ENCODE measurements at regions not wholly inside any gene's neighbourhood (a gene's known extent, or its start where the extent isn't known, plus 50 kb on each side); places are given as distances from the start of the nearest gene placed in this dataset.
"Not testable (repeated sequence)": the region's sequence is repeated elsewhere in the genome, so short reads cannot be mapped to it uniquely, and the experiment has no call there.

DNA sequence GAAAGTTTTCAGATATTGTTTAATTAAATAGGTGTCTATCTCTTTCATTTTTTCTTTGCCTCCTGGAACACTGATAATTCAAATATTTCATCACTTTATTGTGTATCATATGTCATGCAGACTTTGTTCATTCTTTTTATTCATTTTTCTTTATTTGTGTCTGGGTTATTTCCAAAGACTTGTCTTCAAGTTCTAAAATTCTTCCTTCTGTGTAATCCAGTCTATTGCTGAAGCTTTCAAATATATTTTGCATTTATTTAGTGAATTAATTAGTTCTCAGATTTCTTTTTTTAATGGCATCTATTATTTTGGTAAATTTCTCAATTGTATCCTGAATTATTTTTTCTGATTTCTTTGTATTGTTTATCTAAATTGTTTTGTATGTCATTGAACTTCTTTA lies 70.1 kb downstream of the ZNF330 start:
- ChIA-PET CTCF (no interaction called here), POLR2A (no interaction called here)

DNA sequence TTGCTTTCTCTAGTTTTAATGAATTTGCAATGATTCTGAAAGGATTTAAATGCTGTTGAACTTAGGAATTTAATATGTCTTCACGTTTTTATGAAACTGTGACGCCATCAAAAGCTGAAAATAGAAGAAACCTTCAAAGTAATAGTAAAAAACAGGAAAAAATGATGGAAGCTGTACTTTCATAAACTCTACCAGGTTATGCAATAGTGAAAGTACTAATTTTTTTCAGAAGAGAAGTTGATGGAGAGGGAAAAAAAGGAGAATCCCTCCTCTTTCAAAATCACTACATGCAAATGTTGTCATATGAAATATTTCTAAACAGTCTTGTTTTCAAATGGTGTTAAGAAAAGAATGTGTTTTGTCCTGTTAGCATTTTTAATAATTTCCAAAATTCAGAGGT lies 73.6 kb downstream of the ZNF330 start:
- CTCF ChIA-PET, result no interaction called here
- POLR2A ChIA-PET, result no interaction called here

DNA sequence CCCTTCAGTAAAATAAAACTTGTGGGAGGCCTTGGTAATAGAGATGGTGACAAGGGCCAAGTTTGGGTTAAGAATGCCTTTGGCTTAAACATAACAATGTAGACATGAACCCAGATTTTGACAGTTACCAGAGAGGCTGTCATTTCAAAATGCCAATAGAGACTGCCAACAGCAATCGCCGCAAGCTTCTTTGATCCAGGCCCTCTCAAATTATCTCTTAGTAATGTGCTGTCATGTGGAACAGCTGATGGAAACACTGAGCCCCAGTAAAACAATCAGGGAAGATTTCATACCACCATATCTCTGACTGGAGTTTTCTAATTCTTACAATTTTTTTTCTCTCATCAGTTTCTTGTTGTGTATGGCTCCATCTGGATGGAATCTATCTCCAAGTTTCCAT lies 80.5 kb downstream of the ZNF330 start:
- ChIA-PET CTCF (no interaction called here), POLR2A (no interaction called here)

DNA sequence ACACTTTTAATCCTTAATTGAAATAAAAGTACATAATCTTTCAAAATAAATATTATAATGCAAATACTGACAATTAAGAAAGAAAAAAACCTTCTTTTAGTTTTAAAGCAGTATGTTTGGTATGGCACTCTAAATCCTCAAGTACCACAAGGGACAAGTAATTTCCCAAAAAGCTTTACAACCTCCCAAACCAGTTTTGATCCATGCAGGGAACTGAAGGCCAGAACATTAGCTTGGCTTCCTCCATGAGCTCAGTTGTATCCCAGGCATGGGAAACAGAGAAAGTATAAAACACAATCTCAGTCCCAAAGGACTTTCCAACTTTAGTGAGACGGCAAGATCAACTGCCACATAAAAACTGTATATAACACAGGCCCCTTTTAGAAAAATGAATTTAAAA lies 82.2 kb downstream of the ZNF330 start:
- ChIA-PET CTCF (no interaction called here), POLR2A (interaction anchor here (0.6 kb wide), 1 partner anchor 1055 kb away, joined by 7 read pairs; no protein-coding TSS in a partner anchor)

DNA sequence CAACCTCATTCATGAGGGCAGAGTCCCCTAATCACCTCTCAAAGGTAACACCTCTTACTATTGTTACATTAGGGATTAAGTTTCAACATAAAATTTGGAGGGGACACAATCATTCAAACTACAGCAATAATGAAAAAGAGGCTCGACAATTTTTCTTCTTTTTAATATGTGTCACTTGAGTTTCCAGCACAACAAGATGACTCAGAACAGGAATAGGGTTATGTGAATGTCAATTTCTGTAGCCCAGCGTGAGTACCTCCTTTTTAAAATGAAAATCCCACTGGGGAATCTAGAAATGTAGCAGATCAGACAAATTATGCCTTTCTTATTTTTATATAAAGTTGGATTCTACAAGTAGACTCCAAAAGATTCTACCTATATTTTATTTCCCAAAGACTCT lies 83.7 kb downstream of the ZNF330 start:
- ChIA-PET POLR2A (no interaction called here), CTCF (no interaction called here)

DNA sequence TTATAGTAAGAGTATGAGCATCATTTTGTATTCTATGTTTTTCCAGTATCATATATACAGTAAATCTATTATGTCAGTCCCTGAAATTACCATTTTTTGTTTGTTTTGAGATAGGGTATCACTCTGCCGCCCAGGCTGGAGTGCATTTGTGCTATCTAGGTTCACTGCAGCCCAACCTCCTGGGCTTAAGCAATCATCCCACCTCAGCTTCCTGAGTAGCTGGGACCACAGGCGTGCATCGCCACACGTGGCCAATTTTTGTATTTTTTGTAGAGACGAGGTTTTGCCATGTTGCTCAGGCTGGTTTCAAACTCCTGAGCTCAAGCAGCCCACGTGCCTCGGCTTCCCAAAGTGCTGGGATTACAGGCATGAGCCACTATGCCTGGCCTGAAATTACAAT lies 85.6 kb downstream of the ZNF330 start:
- CTCF ChIA-PET, result no interaction called here
- POLR2A ChIA-PET, result no interaction called here

DNA sequence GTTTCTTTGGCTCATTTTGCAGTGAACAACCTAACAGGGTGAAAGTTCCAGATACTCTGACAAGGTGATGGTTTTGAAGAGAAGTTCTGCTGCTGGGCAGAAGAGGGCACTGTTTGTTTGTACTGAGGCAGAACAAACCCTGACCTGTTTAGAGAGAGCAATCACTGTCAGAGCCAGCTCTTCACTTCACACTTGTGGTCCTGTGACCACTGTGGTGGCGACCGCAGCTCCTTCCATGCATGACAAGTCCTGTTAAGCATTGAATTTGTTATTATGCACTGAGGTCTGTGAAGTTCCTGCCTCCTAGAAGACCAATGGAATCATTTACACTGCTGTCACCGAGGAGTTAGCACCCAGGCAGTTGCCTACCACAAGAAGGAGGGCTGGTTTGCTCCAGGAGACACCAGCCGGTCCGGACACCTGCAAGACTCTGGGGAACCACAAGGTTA lies 86.6 kb downstream of the ZNF330 start:
- ChIA-PET POLR2A (no interaction called here), CTCF (interaction anchor here (0.7 kb wide), 1 partner anchor 840 kb away, joined by 3 read pairs; no protein-coding TSS in a partner anchor)

DNA sequence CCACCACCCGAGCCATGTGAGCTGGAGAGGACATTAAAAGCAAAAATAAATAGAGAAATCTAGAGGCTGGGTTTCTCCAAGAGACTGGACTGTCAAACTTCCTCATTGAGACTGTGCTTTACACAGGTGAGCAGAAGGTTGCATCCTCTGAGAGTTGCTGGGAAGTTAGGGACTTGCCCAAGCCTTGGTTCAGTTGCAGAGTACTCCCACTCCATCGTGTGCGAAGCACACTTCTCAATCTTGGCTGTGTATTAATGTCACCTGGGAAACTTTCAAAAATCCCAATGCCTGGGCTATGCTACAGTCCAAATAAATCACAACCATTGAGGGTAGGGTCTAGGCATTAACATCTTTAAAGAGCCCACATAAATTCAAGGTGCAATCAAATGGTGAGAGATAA lies 89.2 kb downstream of the ZNF330 start:
- ChIA-PET POLR2A (no interaction called here), CTCF (no interaction called here)

DNA sequence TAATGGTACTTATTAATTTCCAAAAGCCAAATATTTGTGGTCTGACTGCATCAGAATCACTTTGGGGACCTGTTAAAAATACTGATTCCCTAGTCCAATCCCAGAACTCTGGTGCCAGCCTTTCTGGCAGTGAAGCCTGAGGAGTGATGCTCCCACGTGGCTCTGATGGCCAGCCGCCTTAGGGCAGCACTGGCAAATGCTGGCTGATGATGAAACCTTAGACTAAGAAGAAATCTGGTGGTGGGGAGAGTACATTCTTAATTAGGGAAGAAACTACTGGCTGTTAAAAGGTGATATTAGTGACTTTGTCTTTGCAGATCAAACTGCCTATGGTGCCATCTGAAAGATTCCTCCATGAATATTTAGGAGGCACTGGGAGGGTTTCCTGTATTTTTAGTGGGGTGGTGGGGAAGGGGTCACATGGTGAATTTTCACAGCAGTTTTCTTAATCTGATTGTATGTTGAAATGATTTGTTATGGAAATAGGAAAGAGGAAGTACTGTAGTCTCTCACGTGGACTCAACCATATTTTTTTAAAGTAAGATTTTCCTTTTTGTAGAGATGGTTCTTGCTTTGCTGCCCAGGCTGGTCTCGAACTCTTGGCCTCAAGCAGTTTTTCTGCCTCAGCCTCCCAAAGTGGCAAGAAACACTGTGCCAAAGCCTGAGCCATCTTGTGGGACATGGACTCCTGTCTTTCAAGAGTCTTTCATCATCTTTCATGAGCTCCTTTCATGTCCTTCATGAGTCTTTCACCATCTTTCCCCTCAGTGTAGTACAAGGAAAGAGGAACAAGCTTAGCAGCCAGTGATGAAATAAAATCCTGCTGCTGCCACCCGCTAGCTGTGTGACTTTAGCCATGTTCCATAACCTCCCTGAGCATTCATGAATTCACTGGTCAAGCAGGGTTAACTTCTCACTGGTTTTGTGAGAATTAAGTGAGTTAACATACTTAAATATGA lies 90.8 kb downstream of the ZNF330 start:
- ChIA-PET CTCF (no interaction called here), POLR2A (no interaction called here)

DNA sequence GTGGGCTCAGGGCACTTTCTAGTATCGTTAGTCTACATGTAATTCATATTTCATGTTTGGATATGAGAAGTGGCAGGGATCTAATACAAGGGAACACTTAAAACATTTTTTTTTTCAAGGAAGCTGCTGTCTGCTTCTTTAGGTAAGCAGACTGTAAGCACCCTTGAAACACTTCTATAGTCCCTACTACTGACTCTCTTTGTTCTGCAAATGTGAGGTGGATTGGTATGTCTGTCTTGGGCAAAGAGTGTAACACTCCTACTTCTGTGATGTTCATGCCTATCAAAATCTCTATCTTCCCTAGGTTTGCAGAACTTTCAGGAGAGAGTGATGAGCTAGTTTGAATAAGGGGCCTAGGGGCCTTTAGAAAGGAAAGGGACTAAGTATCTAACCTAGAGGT lies 93.9 kb downstream of the ZNF330 start:
- CTCF ChIA-PET, result no interaction called here
- POLR2A ChIA-PET, result no interaction called here

DNA sequence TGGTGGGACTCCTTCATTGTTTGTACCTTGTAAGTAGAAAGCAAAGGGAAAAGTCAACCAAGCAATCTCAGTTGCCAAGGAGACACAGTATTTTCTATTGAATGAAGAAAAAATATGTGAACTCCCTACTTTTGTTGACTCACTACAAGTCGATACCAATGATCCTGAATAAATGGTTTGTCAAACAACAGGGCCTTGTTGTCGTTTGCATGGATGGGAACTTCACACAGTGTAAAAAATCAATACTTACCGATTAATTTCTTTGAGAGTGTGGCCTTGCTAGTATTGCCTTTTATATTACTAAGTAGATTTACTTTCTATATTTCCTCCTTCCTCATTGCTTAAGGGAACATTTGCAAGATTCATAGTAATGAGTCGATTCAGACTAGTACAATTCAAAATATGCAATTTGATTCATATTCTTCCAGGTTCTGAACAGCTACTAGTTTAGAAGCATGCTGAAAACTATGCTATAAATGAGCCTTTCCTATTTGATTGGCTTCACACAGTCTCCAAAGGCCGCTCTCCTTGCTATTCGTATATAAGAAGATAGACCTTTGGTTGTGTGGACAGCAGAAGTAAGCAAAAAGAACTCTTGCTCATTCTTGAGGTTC lies 108.0 kb downstream of the ZNF330 start:
- ChIA-PET POLR2A (no interaction called here), CTCF (no interaction called here)

DNA sequence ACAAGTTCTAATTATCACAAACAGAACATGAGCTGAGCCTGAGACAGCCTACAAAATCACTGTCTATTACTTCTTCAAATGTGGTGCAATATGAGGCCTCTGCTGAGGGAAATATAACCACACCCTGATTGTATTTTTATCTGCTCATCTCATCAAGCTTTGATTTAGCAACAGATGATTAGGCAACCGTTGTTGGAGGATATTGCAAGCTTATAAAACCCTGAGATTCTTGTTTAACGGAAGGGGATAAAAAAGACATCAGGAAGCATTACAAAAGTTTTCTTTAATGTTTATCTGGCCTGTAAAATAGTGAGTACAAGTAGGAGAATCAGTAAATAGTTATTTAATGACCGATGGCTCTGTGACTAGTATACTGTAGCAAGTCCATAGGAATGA lies 108.5 kb downstream of the ZNF330 start:
- ChIA-PET POLR2A (no interaction called here), CTCF (no interaction called here)

DNA sequence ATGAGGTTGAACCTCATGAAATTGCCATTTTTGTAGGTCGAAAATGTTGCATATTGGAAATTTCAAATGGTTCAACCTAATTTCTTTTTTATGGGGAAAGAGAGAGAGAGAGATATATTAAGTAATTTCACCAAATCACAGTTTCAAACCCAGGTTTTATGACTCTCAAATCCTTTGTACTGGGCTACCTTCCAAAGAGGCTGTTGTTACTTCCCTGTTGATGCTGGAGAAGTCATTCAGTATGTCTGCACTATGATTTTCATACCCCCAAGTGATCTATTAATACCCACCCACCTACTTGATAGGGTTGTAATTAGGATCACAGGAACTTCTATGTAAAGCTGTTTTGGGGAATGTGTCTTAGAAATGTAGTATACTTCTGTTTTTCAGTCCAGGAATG lies 109.9 kb downstream of the ZNF330 start:
- POLR2A ChIA-PET, result no interaction called here
- CTCF ChIA-PET, result no interaction called here

DNA sequence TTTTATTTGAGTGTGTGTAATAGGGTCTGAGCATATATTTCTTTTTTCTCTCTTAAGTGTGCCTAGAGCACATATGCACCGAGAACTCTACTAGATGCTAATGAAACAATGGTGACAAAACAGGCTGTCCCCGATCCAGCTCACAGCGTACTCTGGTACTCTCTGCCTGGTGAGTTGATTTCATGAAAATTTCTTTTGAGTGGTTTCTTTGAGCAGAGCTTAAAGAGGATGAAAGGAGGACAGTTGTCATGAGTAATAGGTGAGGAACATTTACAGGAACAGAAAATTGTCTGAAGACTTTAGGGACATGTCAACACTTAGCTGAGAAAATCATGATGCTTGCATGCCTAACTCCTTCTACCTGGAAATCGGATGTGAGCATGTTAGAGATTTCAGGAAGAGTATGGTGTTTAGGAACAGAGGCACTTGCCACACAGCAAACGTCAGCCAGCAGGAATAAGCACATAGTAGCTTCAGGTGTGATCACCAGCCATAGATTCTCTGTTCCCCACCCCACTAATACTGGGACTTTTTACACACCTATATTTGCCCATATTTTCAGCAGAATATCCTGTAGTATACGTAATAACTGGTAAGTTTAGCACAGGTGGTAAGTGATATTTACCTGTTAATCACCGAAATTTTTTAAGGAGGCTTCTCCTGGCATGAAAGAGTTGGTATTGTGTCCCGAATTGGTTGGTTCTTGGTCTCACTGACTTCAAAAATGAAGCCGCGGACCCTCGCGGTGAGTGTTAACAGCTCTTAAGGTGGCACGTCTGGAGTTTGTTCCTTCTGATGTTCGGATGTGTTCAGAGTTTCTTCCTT lies 111.1 kb downstream of the ZNF330 start:
- CTCF ChIA-PET, result no interaction called here

DNA sequence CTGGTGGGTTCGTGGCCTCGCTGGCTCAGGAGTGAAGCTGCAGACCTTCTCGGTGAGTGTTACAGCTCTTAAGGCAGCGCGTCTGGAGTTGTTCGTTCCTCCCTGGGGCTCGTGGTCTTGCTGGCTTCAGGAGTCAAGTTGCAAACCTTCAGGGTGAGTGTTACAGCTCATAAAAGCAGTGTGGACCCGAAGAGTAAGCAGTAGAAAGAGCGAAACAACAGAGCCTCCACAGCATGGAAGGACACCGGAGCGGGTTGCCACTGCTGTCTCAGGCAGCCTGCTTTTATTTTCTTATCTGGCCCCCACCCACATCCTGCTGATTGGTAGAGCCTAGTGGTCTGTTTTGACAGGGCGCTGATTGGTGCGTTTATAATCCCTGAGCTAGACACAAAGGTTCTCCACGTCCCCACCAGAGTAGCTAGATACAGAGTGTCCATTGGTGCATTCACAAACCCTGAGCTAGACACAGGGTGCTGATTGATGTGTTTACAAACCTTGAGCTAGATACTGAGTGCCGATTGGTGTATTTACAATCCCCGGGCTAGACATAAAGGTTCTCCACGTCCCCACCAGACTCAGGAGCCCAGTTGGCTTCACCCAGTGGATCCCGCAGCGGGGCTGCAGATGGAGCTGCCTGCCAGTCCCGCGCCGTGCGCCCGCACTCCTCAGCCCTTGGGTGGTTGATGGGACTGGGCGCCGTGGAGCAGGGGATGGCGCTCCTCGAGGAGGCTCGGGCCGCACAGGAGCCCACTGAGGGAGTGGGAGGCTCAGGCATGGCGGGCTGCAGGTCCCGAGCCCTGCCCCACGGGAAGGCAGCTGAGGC lies 111.9 kb downstream of the ZNF330 start:
- POLR2A ChIA-PET, CTCF ChIA-PET: not testable (repeated sequence)

More for the DNA sequence above, 111.1 kb downstream of the ZNF330 start:
- POLR2A ChIA-PET, result no interaction called here

DNA sequence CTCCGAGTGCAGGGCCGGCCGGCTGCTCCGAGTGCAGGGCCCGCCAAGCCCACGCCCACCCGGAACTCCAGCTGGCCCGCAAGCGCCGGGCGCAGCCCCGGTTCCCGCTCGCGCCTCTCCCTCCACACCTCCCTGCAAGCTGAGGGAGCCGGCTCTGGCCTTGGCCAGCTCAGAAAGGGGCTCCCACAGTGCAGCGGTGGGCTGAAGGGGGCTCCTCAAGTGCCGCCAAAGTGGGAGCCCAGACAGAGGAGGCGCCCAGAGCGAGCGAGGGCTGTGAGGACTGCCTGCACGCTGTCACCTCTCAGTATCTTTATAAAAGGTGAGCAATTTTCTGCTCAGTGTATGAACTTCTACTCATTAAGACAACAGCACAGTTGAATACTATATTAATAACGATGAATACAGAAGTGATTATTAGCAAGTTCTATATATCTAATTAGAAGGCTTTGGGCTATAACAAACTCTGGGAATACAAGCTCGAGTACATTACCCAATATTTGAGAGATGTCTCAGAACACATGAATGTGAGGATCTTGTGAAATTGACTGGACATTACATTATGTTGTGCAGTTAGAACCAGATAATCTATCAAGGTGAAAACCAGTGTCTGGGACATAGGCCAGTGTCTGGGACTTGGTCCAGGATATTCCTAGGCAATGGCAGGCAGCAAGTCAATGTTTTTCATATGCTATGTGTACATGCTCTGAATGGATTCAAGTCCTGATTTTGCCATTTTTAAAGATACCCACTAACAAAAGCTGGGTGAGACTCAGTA lies 112.9 kb downstream of the ZNF330 start:
- POLR2A ChIA-PET, CTCF ChIA-PET: not testable (repeated sequence)

DNA sequence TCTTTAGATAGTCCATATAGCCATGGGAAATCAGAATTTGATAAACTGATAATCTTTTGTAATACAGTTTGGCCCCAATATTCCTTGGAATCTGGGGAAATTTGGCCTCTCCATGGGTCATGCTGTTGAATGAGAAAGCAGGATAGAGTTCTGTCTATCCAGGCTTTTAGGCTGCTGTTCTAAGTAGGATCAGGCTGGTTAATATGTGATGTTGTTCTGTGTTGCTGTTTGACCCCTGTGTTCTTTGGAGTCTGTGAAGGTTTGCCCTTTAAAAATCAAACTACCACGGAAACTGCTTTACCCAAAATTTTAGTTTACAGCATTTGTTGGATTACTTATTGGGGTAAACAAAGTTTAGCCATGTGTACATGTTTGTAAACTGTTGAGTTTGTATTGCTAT lies 114.5 kb downstream of the ZNF330 start:
- POLR2A ChIA-PET, result no interaction called here
- CTCF ChIA-PET, result no interaction called here

DNA sequence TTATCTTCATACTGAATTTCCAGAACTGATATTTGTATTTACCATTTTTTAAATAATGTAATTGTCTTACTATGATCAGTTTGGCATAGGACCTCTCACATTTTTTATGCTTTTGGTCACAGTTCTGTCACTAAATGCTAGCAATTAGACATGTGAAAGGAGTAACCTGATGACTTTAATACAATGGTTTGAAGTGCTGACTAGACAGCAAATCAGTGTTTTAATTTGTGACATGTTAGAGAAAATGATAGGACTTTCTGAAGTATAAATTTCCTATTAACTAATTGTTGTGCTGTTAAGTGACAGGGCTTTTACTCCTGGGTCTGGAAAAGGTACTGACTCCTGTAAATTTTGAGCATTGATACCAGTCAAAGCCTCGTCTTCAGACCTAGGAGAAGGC lies 117.5 kb downstream of the ZNF330 start:
- ChIA-PET POLR2A (no interaction called here), CTCF (no interaction called here)

DNA sequence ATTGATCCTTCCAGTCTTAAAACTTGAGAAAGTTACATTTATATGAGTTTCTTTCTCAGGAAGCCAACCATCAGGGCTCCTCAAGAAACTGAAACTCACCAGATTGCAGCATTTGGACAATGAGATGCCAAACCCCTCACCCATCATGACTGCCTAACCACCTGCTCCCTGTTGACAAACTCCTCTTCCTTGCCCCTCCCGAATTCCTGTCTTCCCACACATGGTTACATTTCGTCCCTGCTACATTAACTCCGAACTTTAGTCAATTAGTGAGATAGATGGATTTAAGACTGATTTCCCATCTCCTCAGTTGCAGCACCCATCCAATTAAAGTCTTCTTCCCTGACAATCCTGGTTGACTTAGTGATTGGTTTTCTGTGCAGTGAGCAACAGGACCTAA lies 118.7 kb downstream of the ZNF330 start:
- ChIA-PET POLR2A (no interaction called here), CTCF (no interaction called here)

Data from activated CD8-positive, alpha-beta memory T cell treated with anti-CD3 and anti-CD28 coated beads for 36 hours (primary cell).